MCF 10A (cell line): ENCODE measurements at regions not wholly inside any gene's neighbourhood (a gene's known extent, or its start where the extent isn't known, plus 50 kb on each side); places are given as distances from the start of the nearest gene placed in this dataset.
A peak's percentile ranks its signal among the peaks of the same experiment; 100 is the strongest.

Experiments used
- BruUV-seq: library from RNA; stranded (reverse); fragments of 400-500 nt; replicated peaks from 2 replicates; lab custom pipeline; 2021; lab: Mats Ljungman, UMichigan
- CTCF ChIA-PET: fragments of 300-600 bp; sonication (Branson Sonifier 250); formaldehyde crosslinking; extraction: SDS; loops from one replicate; lab custom pipeline; 2021; ENCODE audit warnings: antibody characterized with exemption, inconsistent platforms; lab: Yijun Ruan, JAX
- POLR2A ChIA-PET: fragments of 300-600, 350-650 bp; sonication (Branson Sonifier 250); formaldehyde crosslinking; extraction: SDS; loops from one replicate; lab custom pipeline; 2020; ENCODE audit warnings: antibody characterized with exemption, inconsistent platforms; lab: Yijun Ruan, JAX
- DNase-seq: peaks from one replicate; pipeline ENCODE4 v3.0.0-alpha.2; 2018; ENCODE audit not compliant: unreplicated experiment
- H3K27ac Mint-ChIP-seq: one replicate; pipeline ENCODE4 v1.8.0; 2022; ENCODE audit warnings: mild to moderate bottlenecking, low read depth, mixed read lengths; ENCODE audit not compliant: unreplicated experiment
- H3K27me3 Mint-ChIP-seq: one replicate; pipeline ENCODE4 v1.8.0; 2022; ENCODE audit warnings: mixed read lengths; ENCODE audit not compliant: insufficient read depth, unreplicated experiment
- H3K36me3 Mint-ChIP-seq: one replicate; pipeline ENCODE4 v1.8.0; 2022; ENCODE audit warnings: mild to moderate bottlenecking, moderate library complexity, mixed read lengths; ENCODE audit not compliant: insufficient read depth, unreplicated experiment
- H3K4me1 Mint-ChIP-seq: one replicate; pipeline ENCODE4 v1.8.0; 2022; ENCODE audit warnings: mixed read lengths; ENCODE audit not compliant: insufficient read depth, unreplicated experiment
- H3K4me3 Mint-ChIP-seq: one replicate; pipeline ENCODE4 v1.8.0; 2022; ENCODE audit warnings: mild to moderate bottlenecking, moderate library complexity, mixed read lengths; ENCODE audit not compliant: unreplicated experiment
- H3K9me3 Mint-ChIP-seq: one replicate; pipeline ENCODE4 v1.8.0; 2022; ENCODE audit warnings: mixed read lengths; ENCODE audit not compliant: unreplicated experiment
- CTCF ChIP-seq: fragments of 200-600 bp; IDR thresholded peaks from one replicate; pipeline ENCODE4 v1.8.0; 2022; ENCODE audit warnings: antibody characterized with exemption, mild to moderate bottlenecking; ENCODE audit not compliant: unreplicated experiment
- intact Hi-C: fragments of 100-400 bp; cut with micrococcal nuclease; formaldehyde crosslinking; loops from 2 replicates; pipeline ENCODE4 v1.14.1; 2022

- Mint-ChIP-seq H3K4me1 (peaks cover 4% of the 10 kb centered on the region), H3K27me3 (no peaks in the 10 kb centered on the region), H3K27ac (no peak overlapping the region), H3K4me3 (no peak overlapping the region), H3K36me3 (no peaks in the 10 kb centered on the region), H3K9me3 (no peaks in the 10 kb centered on the region)
- TF ChIP-seq CTCF: no peak
- intact Hi-C loops: no loop called here
- BruUV-seq: no TSS peak
- peak; percentile 24 for DNase-seq
- CTCF ChIA-PET: interaction anchor here (0.6 kb wide), 1 partner anchor 18 kb away, joined by 3 read pairs; no protein-coding TSS in a partner anchor
- POLR2A ChIA-PET: no interaction called here
Observed at GRCh38 chr6:121616406-121616805, 181.0 kb downstream of the GJA1 start.

GRCh38 chr6:121617388-121617787, 181.9 kb downstream of the GJA1 start:
- ChIA-PET POLR2A (interaction anchor here (1.1 kb wide), 1 partner anchor 17 kb away, joined by 3 read pairs; no protein-coding TSS in a partner anchor), CTCF (interaction anchor here (0.6 kb wide), 1 partner anchor 1469 kb away, joined by 3 read pairs; no protein-coding TSS in a partner anchor)
- H3K4me1 Mint-ChIP-seq: peaks cover 4% of the 10 kb centered on the region
- BruUV-seq: no TSS peak
- TF ChIP-seq CTCF: no peak
- H3K36me3 Mint-ChIP-seq: no peaks in the 10 kb centered on the region
- no peak overlapping the region for H3K27ac Mint-ChIP-seq
- no peak overlapping the region for H3K4me3 Mint-ChIP-seq
- no peak for DNase-seq
- no peaks in the 10 kb centered on the region for H3K9me3 Mint-ChIP-seq
- H3K27me3 Mint-ChIP-seq: no peaks in the 10 kb centered on the region
- intact Hi-C loops: no loop called here

GRCh38 chr6:121619013-121619412, 183.6 kb downstream of the GJA1 start:
- intact Hi-C loops: no loop called here
- ChIA-PET POLR2A (no interaction called here), CTCF (no interaction called here)
- Mint-ChIP-seq H3K4me1 (peaks cover 4% of the 10 kb centered on the region), H3K9me3 (no peaks in the 10 kb centered on the region), H3K27me3 (no peaks in the 10 kb centered on the region), H3K4me3 (no peak overlapping the region), H3K27ac (no peak overlapping the region), H3K36me3 (no peaks in the 10 kb centered on the region)
- TF ChIP-seq CTCF: no peak
- no TSS peak for BruUV-seq
- DNase-seq: no peak

- no TSS peak for BruUV-seq
- Mint-ChIP-seq H3K36me3 (no peaks in the 10 kb centered on the region), H3K4me3 (no peak overlapping the region), H3K4me1 (peaks cover 4% of the 10 kb centered on the region), H3K27ac (no peak overlapping the region), H3K9me3 (no peaks in the 10 kb centered on the region), H3K27me3 (no peaks in the 10 kb centered on the region)
- CTCF ChIA-PET: no interaction called here
- POLR2A ChIA-PET: no interaction called here
- no peak for TF ChIP-seq CTCF
- intact Hi-C loops: no loop called here
- DNase-seq: no peak
Observed at GRCh38 chr6:121619987-121620740, 184.7 kb downstream of the GJA1 start.
